Neuronal stem cell (in vitro differentiated cells): ENCODE measurements at regions not wholly inside any gene's neighbourhood (a gene's known extent, or its start where the extent isn't known, plus 50 kb on each side); places are given as distances from the start of the nearest gene placed in this dataset.

Experiments used
- DNase-seq: peaks from one replicate; pipeline ENCODE4 v3.0.0-alpha.2; 2013; ENCODE audit warnings: low spot score
- H2AFZ ChIP-seq: one replicate; pipeline ENCODE4 v1.6.1; 2013; ENCODE audit warnings: mild to moderate bottlenecking, low read length, inconsistent platforms
- H2AK5ac ChIP-seq: 2 replicates; pipeline ENCODE4 v1.6.1; 2013; ENCODE audit warnings: low read depth, mild to moderate bottlenecking, inconsistent platforms, low read length, moderate library complexity, mixed read lengths
- H2BK120ac ChIP-seq: 2 replicates; pipeline ENCODE4 v1.6.1; 2013; ENCODE audit warnings: low read depth, mild to moderate bottlenecking, inconsistent platforms, low read length, moderate library complexity, mixed read lengths
- H2BK12ac ChIP-seq: one replicate; pipeline ENCODE4 v1.6.1; 2013; ENCODE audit warnings: low read length, inconsistent platforms
- H2BK15ac ChIP-seq: 2 replicates; pipeline ENCODE4 v1.6.1; 2013; ENCODE audit warnings: mild to moderate bottlenecking, low read length, inconsistent platforms, mixed read lengths
- H2BK5ac ChIP-seq: one replicate; pipeline ENCODE4 v1.6.1; 2013; ENCODE audit warnings: inconsistent platforms, mild to moderate bottlenecking, low read length, moderate library complexity
- H3K14ac ChIP-seq: one replicate; pipeline ENCODE4 v1.6.1; 2013; ENCODE audit warnings: low read length, inconsistent platforms
- H3K18ac ChIP-seq: 2 replicates; pipeline ENCODE4 v1.6.1; 2013; ENCODE audit warnings: low read length, inconsistent platforms
- H3K23ac ChIP-seq: 2 replicates; pipeline ENCODE4 v1.6.1; 2013; ENCODE audit warnings: low read depth, mild to moderate bottlenecking, mixed read lengths, low read length, inconsistent platforms; ENCODE audit not compliant: poor library complexity
- H3K27ac ChIP-seq: replicated peaks from 3 replicates; pipeline ENCODE4 v1.5.1; 2013; ENCODE audit warnings: low read length, inconsistent platforms
- H3K27me3 ChIP-seq, 3 experiments: 2 replicates each; pipeline ENCODE4 v1.6.1; 2013; ENCODE audit warnings: low read length in 3 of 3, mild to moderate bottlenecking in 2 of 3, inconsistent platforms in 1 of 3, low read depth in 1 of 3, mixed read lengths in 1 of 3, moderate library complexity in 1 of 3; ENCODE audit not compliant: control insufficient read depth in 3 of 3, insufficient read depth in 3 of 3
- H3K36me3 ChIP-seq, 2 donors: replicated peaks in 1 of 2; 2 replicates each; pipeline ENCODE4 v1.6.1; 2013; ENCODE audit warnings: low read length in 2 of 2; ENCODE audit not compliant: control insufficient read depth in 2 of 2, insufficient read depth in 2 of 2
- H3K4ac ChIP-seq: 2 replicates; pipeline ENCODE4 v1.6.1; 2013; ENCODE audit warnings: inconsistent platforms, mild to moderate bottlenecking, low read length, moderate library complexity
- H3K4me1 ChIP-seq, 2 donors: 1 replicate in 1 of 2; 2 replicates in 1 of 2; pipeline ENCODE4 v1.6.1; 2013; ENCODE audit warnings: low read length in 2 of 2, low read depth in 1 of 2; ENCODE audit not compliant: control insufficient read depth in 2 of 2, insufficient read depth in 1 of 2
- H3K4me2 ChIP-seq: one replicate; pipeline ENCODE4 v1.6.1; 2013; ENCODE audit warnings: mild to moderate bottlenecking, low read length, inconsistent platforms; ENCODE audit not compliant: insufficient read depth, poor library complexity, severe bottlenecking
- H3K4me3 ChIP-seq, 2 donors: 2 replicates each; pipeline ENCODE4 v1.5.1; 2013; ENCODE audit warnings: low read length in 2 of 2, mild to moderate bottlenecking in 2 of 2, inconsistent platforms in 1 of 2, moderate library complexity in 1 of 2
- H3K79me1 ChIP-seq: one replicate; pipeline ENCODE4 v1.6.1; 2013; ENCODE audit warnings: low read depth, mild to moderate bottlenecking, inconsistent platforms, low read length, moderate library complexity
- H3K9ac ChIP-seq: one replicate; pipeline ENCODE4 v1.6.1; 2013; ENCODE audit warnings: mild to moderate bottlenecking, low read depth, low read length, inconsistent platforms; ENCODE audit not compliant: poor library complexity
- H3K9me3 ChIP-seq, 2 donors: replicated peaks in 1 of 2; 2 replicates each; pipeline versions ENCODE3 to v1.6.1; 2013; ENCODE audit warnings: low read length in 2 of 2, mild to moderate bottlenecking in 2 of 2, inconsistent platforms in 1 of 2, low read depth in 1 of 2, mixed read lengths in 1 of 2, moderate library complexity in 1 of 2; ENCODE audit not compliant: control insufficient read depth in 2 of 2, insufficient read depth in 1 of 2
- H4K8ac ChIP-seq: one replicate; pipeline ENCODE4 v1.6.1; 2013; ENCODE audit warnings: low read depth, mild to moderate bottlenecking, inconsistent platforms, low read length, moderate library complexity
- H4K91ac ChIP-seq: one replicate; pipeline ENCODE4 v1.6.1; 2013; ENCODE audit warnings: low read length, low read depth, mild to moderate bottlenecking, inconsistent platforms; ENCODE audit not compliant: poor library complexity
- WGBS, 2 donors: extraction: QIAGEN DNeasy Blood & Tissue Kit; methylation state at CpG; one replicate each; pipeline ENCODE4 v1.1.7; 2013; ENCODE audit warnings: missing lambda C conversion rate in 2 of 2, mixed read lengths in 1 of 2; ENCODE audit not compliant: insufficient read length in 2 of 2, insufficient replicate concordance in 1 of 2; ENCODE audit errors: extremely low coverage in 2 of 2; 5-methylcytosine and 5-hydroxymethylcytosine counted together

- H3K79me1 ChIP-seq = no peaks in the 10 kb centered on the region
- no peaks in the 10 kb centered on the region for H3K9me3 ChIP-seq
- H3K4ac ChIP-seq = no peak overlapping the region
- no peaks in the 10 kb centered on the region for H3K27me3 ChIP-seq
- no peak overlapping the region for H2AFZ ChIP-seq
- WGBS, 2 donors = no CpG with 5 or more reads among the region's 3 CpGs
- H3K36me3 ChIP-seq = no peaks in the 10 kb centered on the region
- H2BK15ac ChIP-seq = no peak overlapping the region
- H3K4me1 ChIP-seq = no peaks in the 10 kb centered on the region
- H3K4me2 ChIP-seq = no peak overlapping the region
- DNase-seq = no peak
- no peak overlapping the region for H2BK5ac ChIP-seq
- no peak overlapping the region for H2AK5ac ChIP-seq
- no peak overlapping the region for H3K23ac ChIP-seq
- H3K18ac ChIP-seq = no peak overlapping the region
- no peak overlapping the region for H2BK120ac ChIP-seq
- no peak overlapping the region for H2BK12ac ChIP-seq
- no peak overlapping the region for H3K27ac ChIP-seq
- H4K91ac ChIP-seq = no peak overlapping the region
- no peak overlapping the region for H4K8ac ChIP-seq
- H3K9ac ChIP-seq = no peak overlapping the region
- no peak overlapping the region for H3K14ac ChIP-seq
- no peak overlapping the region for H3K4me3 ChIP-seq
These were observed 622.9 kb downstream of the RPS29 start for GRCh38 chr14:48963231-48963790.

- Histone ChIP-seq H3K23ac (no peak overlapping the region), H3K4ac (no peak overlapping the region), H3K18ac (no peak overlapping the region), H3K4me2 (no peak overlapping the region), H3K79me1 (no peaks in the 10 kb centered on the region), H2BK5ac (peak overlapping the region; percentile 26), H3K27me3 (no peaks in the 10 kb centered on the region), H2BK12ac (no peak overlapping the region), H4K91ac (no peak overlapping the region), H2AFZ (no peak overlapping the region), H3K36me3 (no peaks in the 10 kb centered on the region), H3K9me3 (no peaks in the 10 kb centered on the region), H3K9ac (no peak overlapping the region), H3K4me3 (no peak overlapping the region), H3K14ac (no peak overlapping the region), H4K8ac (no peak overlapping the region), H3K4me1 (no peaks in the 10 kb centered on the region), H3K27ac (no peak overlapping the region), H2BK120ac (no peak overlapping the region), H2AK5ac (no peak overlapping the region), H2BK15ac (no peak overlapping the region)
- no CpG with 5 or more reads among the region's 5 CpGs for WGBS, 2 donors
- DNase-seq = no peak
These were observed 628.7 kb downstream of the RPS29 start for GRCh38 chr14:48957486-48957885.

- Histone ChIP-seq H3K9ac (no peak overlapping the region), H4K8ac (no peak overlapping the region), H3K36me3 (no peaks in the 10 kb centered on the region), H2AFZ (no peak overlapping the region), H3K18ac (no peak overlapping the region), H3K14ac (no peak overlapping the region), H3K27ac (no peak overlapping the region), H3K4ac (no peak overlapping the region), H2BK12ac (no peak overlapping the region), H3K27me3 (no peaks in the 10 kb centered on the region), H3K9me3 (no peaks in the 10 kb centered on the region), H2BK15ac (no peak overlapping the region), H3K4me1 (no peaks in the 10 kb centered on the region), H3K23ac (no peak overlapping the region), H2AK5ac (no peak overlapping the region), H2BK5ac (no peak overlapping the region), H3K4me3 (no peak overlapping the region), H2BK120ac (no peak overlapping the region), H4K91ac (no peak overlapping the region), H3K4me2 (no peak overlapping the region), H3K79me1 (no peaks in the 10 kb centered on the region)
- no CpG with 5 or more reads among the region's 1 CpG for WGBS, 2 donors
- DNase-seq = no peak
These were observed 630.3 kb downstream of the RPS29 start for GRCh38 chr14:48955857-48956256.

GRCh38 chr14:48954446-48954845 lies 631.7 kb downstream of the RPS29 start:
- Histone ChIP-seq H2BK120ac (no peak overlapping the region), H3K4me3 (no peak overlapping the region), H2BK12ac (no peak overlapping the region), H4K8ac (no peak overlapping the region), H3K4me2 (no peak overlapping the region), H2BK5ac (no peak overlapping the region), H3K27me3 (no peaks in the 10 kb centered on the region), H3K14ac (no peak overlapping the region), H3K9ac (no peak overlapping the region), H3K4me1 (no peaks in the 10 kb centered on the region), H4K91ac (no peak overlapping the region), H3K18ac (no peak overlapping the region), H2AK5ac (no peak overlapping the region), H3K9me3 (no peaks in the 10 kb centered on the region), H3K23ac (no peak overlapping the region), H3K27ac (no peak overlapping the region), H3K36me3 (no peaks in the 10 kb centered on the region), H3K79me1 (no peaks in the 10 kb centered on the region), H2AFZ (no peak overlapping the region), H3K4ac (no peak overlapping the region), H2BK15ac (no peak overlapping the region)
- WGBS, 2 donors = no CpG with 5 or more reads among the region's 1 CpG
- DNase-seq = no peak
